ENCODE measurements at regions not wholly inside any gene's neighbourhood (a gene's known extent, or its start where the extent isn't known, plus 50 kb on each side); places are given as distances from the start of the nearest gene placed in this dataset.

DNA sequence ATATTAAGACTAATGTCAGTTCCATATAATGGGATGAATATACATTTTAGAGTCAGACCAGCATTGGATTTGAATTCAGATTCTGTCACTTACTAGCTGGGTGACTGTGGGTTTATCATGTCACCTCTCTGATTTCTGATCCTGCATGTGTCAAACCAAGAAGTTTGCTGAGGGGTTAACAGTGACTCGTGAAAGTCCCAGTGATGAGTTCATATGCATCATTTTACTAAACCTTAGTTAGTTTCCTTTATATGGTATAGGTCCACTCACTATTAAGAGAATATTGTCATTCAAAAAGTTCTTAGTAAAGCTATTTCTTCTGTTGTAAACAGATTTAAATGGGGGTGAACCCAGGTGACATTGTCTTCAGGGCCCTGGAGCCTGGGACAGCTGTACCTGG, 102.3 kb downstream of the ZNF621 start:
- Histone ChIP-seq H3K36me3 (ENCODE audit: insufficient read depth, low read length) (no peaks in the 10 kb centered on the region), H3K27me3 (ENCODE audit: insufficient read depth, low read length, poor library complexity, severe bottlenecking) (no peaks in the 10 kb centered on the region), H3K27ac (ENCODE audit: low read depth, low read length) (no peak overlapping the region), H3K9me3 (ENCODE audit: low read length) (no peaks in the 10 kb centered on the region), H3K4me3 (ENCODE audit: low read length) (no peak overlapping the region), H3K4me1 (ENCODE audit: insufficient read depth, low read length) (peaks cover 7% of the 10 kb centered on the region)
- Mint-ChIP-seq H3K4me3 (no peak overlapping the region), H3K27me3 (peaks cover 13 to 40% of the 10 kb centered on the region in 2 donors), H3K27ac (no peak overlapping the region), H3K4me1 (peaks cover 0 to 2% (median 0%) of the 10 kb centered on the region in 3 donors), H3K9me3 (peaks cover 4 to 12% (median 8%) of the 10 kb centered on the region in 5 donors), H3K36me3 (no peaks in the 10 kb centered on the region)
- no peak for DNase-seq
- POLR2A ChIA-PET, result no interaction called here
- CTCF ChIA-PET, result no interaction called here

DNA sequence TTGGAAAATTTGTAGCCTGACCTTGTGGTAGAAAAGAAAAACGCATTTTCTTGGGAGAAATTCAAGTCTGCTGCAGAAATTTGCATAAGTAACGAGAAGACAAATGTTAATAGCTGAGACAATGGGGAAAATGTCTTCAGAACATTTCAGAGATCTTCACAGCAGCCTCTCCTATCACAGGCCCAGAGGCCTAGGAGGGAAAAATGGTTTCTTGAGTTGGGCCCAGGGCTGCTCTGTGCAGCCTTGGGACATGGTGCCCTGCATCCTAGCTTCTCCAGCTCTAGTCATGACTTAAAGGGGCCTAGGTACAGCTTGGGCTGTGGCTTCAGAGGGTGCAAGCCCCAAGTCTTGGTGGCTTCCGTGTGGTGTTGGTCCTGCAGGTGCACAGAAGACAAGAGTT, 104.2 kb downstream of the ZNF621 start:
- no peak overlapping the region for H3K4me3 Mint-ChIP-seq
- H3K27me3 Mint-ChIP-seq, result peaks cover 17 to 52% of the 10 kb centered on the region in 2 donors
- no peak for DNase-seq
- Histone ChIP-seq H3K27me3 (ENCODE audit: insufficient read depth, low read length, poor library complexity, severe bottlenecking) (no peaks in the 10 kb centered on the region), H3K4me1 (ENCODE audit: insufficient read depth, low read length) (peaks cover 2% of the 10 kb centered on the region), H3K9me3 (ENCODE audit: low read length) (no peaks in the 10 kb centered on the region), H3K27ac (ENCODE audit: low read depth, low read length) (no peak overlapping the region), H3K4me3 (ENCODE audit: low read length) (no peak overlapping the region), H3K36me3 (ENCODE audit: insufficient read depth, low read length) (no peaks in the 10 kb centered on the region)
- CTCF ChIA-PET, result no interaction called here
- no peak overlapping the region for H3K27ac Mint-ChIP-seq
- H3K4me1 Mint-ChIP-seq, result no peaks in the 10 kb centered on the region
- H3K36me3 Mint-ChIP-seq, result no peaks in the 10 kb centered on the region
- H3K9me3 Mint-ChIP-seq, result peaks cover 14 to 21% (median 17%) of the 10 kb centered on the region in 5 donors
- POLR2A ChIA-PET, result no interaction called here

DNA sequence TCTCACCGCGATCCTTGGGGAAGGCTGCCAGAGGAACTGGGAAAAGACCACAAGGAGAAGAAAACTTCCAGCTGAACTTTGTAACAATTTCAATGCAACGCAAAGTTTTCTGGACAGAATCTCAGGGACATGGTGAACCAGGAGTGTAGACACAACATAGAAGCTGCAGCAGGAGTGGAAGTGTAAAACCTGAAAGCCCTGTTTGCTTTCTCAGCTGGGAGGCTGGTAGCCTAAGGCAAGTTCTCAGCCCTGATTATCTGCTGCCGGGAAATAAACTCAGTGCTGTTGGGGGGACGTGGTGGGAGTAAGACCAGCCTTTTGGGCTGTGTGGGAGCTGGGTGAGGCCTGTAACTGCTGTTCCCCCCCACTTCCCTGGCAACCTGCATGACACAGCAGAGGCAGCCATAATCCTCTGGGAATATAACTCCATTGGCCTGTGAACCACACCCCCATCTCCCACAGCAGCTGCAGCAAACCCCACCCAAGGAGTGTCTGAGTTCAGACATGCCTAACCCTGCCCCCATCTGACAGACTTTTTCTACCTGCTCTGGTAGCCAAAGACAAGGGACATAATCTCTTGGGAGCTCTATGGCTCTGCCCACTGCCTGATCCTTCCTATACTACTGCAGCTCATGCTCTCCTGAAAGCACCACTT, 106.7 kb downstream of the ZNF621 start:
- H3K27ac ChIP-seq (ENCODE audit: low read depth, low read length), result no peak overlapping the region
- ChIA-PET POLR2A (no interaction called here), CTCF (no interaction called here)
- H3K4me3 ChIP-seq (ENCODE audit: low read length), result no peak overlapping the region
- no peaks in the 10 kb centered on the region for H3K36me3 ChIP-seq (ENCODE audit: insufficient read depth, low read length)
- no peaks in the 10 kb centered on the region for H3K36me3 Mint-ChIP-seq
- no peaks in the 10 kb centered on the region for H3K27me3 ChIP-seq (ENCODE audit: insufficient read depth, low read length, poor library complexity, severe bottlenecking)
- H3K4me1 ChIP-seq (ENCODE audit: insufficient read depth, low read length), result no peaks in the 10 kb centered on the region
- H3K9me3 ChIP-seq (ENCODE audit: low read length), result no peaks in the 10 kb centered on the region
- no peak for DNase-seq
- H3K9me3 Mint-ChIP-seq, result peaks cover 14 to 21% (median 18%) of the 10 kb centered on the region in 5 donors
- H3K27ac Mint-ChIP-seq, result no peak overlapping the region
- peaks cover 14 to 50% of the 10 kb centered on the region in 2 donors for H3K27me3 Mint-ChIP-seq
- no peaks in the 10 kb centered on the region for H3K4me1 Mint-ChIP-seq
- H3K4me3 Mint-ChIP-seq, result no peak overlapping the region

DNA sequence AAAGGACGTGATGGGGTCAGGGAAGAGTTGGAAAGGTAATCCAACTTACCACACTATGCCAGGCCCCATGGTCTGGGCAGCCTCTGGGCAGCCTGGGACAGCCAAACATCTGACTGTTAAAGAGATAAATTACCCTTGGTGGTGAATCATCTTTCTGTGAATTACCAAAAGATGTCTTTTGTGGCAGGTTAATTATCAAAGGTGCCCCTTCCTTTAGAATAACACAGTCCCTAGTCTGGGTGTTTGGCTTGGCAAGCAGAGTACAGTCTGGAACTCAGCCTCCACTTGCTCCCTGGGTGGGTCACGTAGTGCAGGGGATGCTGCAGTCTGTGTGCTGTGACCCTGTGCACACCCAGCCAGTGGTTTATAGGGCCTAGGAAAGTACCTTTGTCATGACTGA, 113.1 kb downstream of the ZNF621 start:
- Histone ChIP-seq H3K9me3 (ENCODE audit: low read length) (no peaks in the 10 kb centered on the region), H3K27ac (ENCODE audit: low read depth, low read length) (no peak overlapping the region), H3K27me3 (ENCODE audit: insufficient read depth, low read length, poor library complexity, severe bottlenecking) (no peaks in the 10 kb centered on the region), H3K4me3 (ENCODE audit: low read length) (no peak overlapping the region), H3K4me1 (ENCODE audit: insufficient read depth, low read length) (no peaks in the 10 kb centered on the region), H3K36me3 (ENCODE audit: insufficient read depth, low read length) (no peaks in the 10 kb centered on the region)
- peaks cover 3 to 12% of the 10 kb centered on the region in 2 donors for H3K27me3 Mint-ChIP-seq
- CTCF ChIA-PET, result no interaction called here
- POLR2A ChIA-PET, result no interaction called here
- DNase-seq, result no peak
- no peak overlapping the region for H3K27ac Mint-ChIP-seq
- no peaks in the 10 kb centered on the region for H3K36me3 Mint-ChIP-seq
- H3K4me1 Mint-ChIP-seq, result no peaks in the 10 kb centered on the region
- no peak overlapping the region for H3K4me3 Mint-ChIP-seq
- H3K9me3 Mint-ChIP-seq, result peaks cover 1 to 11% (median 6%) of the 10 kb centered on the region in 5 donors

DNA sequence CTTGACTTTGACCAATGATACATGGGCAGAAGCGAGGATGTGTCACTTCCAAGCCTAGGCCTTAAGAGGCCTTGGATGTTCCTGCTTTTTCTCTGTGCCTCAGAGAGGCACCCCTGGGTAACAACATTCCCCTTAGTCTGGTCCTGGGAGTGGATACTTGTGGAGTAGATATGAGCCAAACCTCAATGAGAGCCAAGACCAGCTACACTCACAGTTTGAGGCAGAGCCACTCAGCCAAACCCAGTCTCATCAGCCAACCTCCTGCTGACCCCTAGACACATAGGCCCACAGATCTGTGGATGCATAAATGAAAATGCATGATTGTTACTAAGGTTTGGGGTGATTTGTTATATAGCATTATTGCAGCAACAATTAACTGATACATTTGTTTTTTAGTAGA, 114.2 kb downstream of the ZNF621 start:
- Mint-ChIP-seq H3K36me3 (no peaks in the 10 kb centered on the region), H3K9me3 (peaks cover 0 to 4% (median 0%) of the 10 kb centered on the region in 5 donors), H3K27me3 (peaks cover 3% of the 10 kb centered on the region in 2 donors), H3K27ac (no peak overlapping the region), H3K4me3 (no peak overlapping the region), H3K4me1 (no peaks in the 10 kb centered on the region)
- no peaks in the 10 kb centered on the region for H3K36me3 ChIP-seq (ENCODE audit: insufficient read depth, low read length)
- H3K4me3 ChIP-seq (ENCODE audit: low read length), result no peak overlapping the region
- H3K9me3 ChIP-seq (ENCODE audit: low read length), result no peaks in the 10 kb centered on the region
- H3K27ac ChIP-seq (ENCODE audit: low read depth, low read length), result no peak overlapping the region
- no peak for DNase-seq
- ChIA-PET CTCF (no interaction called here), POLR2A (no interaction called here)
- H3K4me1 ChIP-seq (ENCODE audit: insufficient read depth, low read length), result no peaks in the 10 kb centered on the region
- no peaks in the 10 kb centered on the region for H3K27me3 ChIP-seq (ENCODE audit: insufficient read depth, low read length, poor library complexity, severe bottlenecking)

GRCh38 chr3:40642812-40643211, 118.1 kb downstream of the ZNF621 start:
- no peaks in the 10 kb centered on the region for H3K36me3 Mint-ChIP-seq
- POLR2A ChIA-PET, result no interaction called here
- H3K27me3 ChIP-seq (ENCODE audit: insufficient read depth, low read length, poor library complexity, severe bottlenecking), result no peaks in the 10 kb centered on the region
- H3K4me1 Mint-ChIP-seq, result no peaks in the 10 kb centered on the region
- no peaks in the 10 kb centered on the region for H3K9me3 Mint-ChIP-seq
- no peak overlapping the region for H3K4me3 ChIP-seq (ENCODE audit: low read length)
- no peaks in the 10 kb centered on the region for H3K4me1 ChIP-seq (ENCODE audit: insufficient read depth, low read length)
- H3K4me3 Mint-ChIP-seq, result no peak overlapping the region
- no peak overlapping the region for H3K27ac ChIP-seq (ENCODE audit: low read depth, low read length)
- H3K9me3 ChIP-seq (ENCODE audit: low read length), result no peaks in the 10 kb centered on the region
- H3K36me3 ChIP-seq (ENCODE audit: insufficient read depth, low read length), result no peaks in the 10 kb centered on the region
- DNase-seq, result no peak
- peaks cover 6 to 8% of the 10 kb centered on the region in 2 donors for H3K27me3 Mint-ChIP-seq
- H3K27ac Mint-ChIP-seq, result no peak overlapping the region
- CTCF ChIA-PET, result no interaction called here

GRCh38 chr3:40645883-40646282, 121.1 kb downstream of the ZNF621 start:
- no peak overlapping the region for H3K27ac ChIP-seq (ENCODE audit: low read depth, low read length)
- no peaks in the 10 kb centered on the region for H3K27me3 ChIP-seq (ENCODE audit: insufficient read depth, low read length, poor library complexity, severe bottlenecking)
- Mint-ChIP-seq H3K27ac (no peak overlapping the region), H3K36me3 (no peaks in the 10 kb centered on the region), H3K27me3 (peaks cover 8 to 11% of the 10 kb centered on the region in 2 donors), H3K9me3 (no peaks in the 10 kb centered on the region), H3K4me3 (no peak overlapping the region), H3K4me1 (no peaks in the 10 kb centered on the region)
- H3K36me3 ChIP-seq (ENCODE audit: insufficient read depth, low read length), result no peaks in the 10 kb centered on the region
- CTCF ChIA-PET, result no interaction called here
- no peaks in the 10 kb centered on the region for H3K9me3 ChIP-seq (ENCODE audit: low read length)
- H3K4me3 ChIP-seq (ENCODE audit: low read length), result no peak overlapping the region
- no peaks in the 10 kb centered on the region for H3K4me1 ChIP-seq (ENCODE audit: insufficient read depth, low read length)
- POLR2A ChIA-PET, result no interaction called here
- DNase-seq, result no peak

DNA sequence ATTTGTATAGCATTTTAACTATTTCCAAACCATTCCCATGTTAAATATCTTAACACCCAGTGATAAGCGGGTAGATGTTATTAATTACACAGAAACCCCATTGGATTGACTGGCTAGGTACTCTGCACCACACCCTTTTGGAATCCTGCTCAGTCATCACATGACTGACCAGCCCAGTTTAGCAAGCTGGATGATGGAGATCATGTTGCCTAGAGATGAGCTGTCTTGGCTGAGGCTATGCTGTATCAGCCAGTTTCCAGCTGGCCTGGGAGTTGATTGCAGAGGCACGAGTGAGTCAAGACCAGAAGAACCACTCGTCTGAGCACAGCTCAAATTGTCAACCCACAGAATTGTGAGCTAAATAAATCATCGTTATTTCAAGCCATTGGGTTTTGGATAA, 124.6 kb downstream of the ZNF621 start:
- no peaks in the 10 kb centered on the region for H3K9me3 Mint-ChIP-seq

DNA sequence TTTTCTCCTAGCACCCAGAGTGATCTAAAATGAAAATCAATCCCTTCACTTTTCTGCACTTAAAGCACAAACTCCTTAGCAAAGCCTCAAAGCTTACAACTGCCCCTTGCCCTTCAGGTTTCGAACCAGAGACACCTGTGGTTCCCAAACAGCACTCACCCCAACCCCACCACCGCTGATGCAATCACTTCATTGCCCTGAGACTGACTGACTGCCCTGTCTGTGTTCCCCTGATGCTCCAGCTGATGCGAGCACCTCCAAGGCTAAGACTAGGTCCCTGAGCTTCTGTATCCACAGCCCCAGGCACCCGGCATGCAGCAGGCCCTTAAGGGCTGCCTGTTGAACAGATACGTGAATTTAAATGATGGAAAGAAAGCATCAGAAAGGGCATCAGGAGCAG, 127.3 kb downstream of the ZNF621 start:
- POLR2A ChIA-PET, result no interaction called here
- Mint-ChIP-seq H3K4me3 (no peak overlapping the region), H3K4me1 (no peaks in the 10 kb centered on the region), H3K27ac (no peak overlapping the region), H3K9me3 (no peaks in the 10 kb centered on the region), H3K27me3 (peaks cover 11% of the 10 kb centered on the region in 2 donors), H3K36me3 (no peaks in the 10 kb centered on the region)
- CTCF ChIA-PET, result no interaction called here
- Histone ChIP-seq H3K27ac (ENCODE audit: low read depth, low read length) (no peak overlapping the region), H3K36me3 (ENCODE audit: insufficient read depth, low read length) (no peaks in the 10 kb centered on the region), H3K4me3 (ENCODE audit: low read length) (no peak overlapping the region), H3K9me3 (ENCODE audit: low read length) (no peaks in the 10 kb centered on the region), H3K4me1 (ENCODE audit: insufficient read depth, low read length) (no peaks in the 10 kb centered on the region), H3K27me3 (ENCODE audit: insufficient read depth, low read length, poor library complexity, severe bottlenecking) (no peaks in the 10 kb centered on the region)
- DNase-seq, result no peak

More for the DNA sequence above, 124.6 kb downstream of the ZNF621 start:
- Histone ChIP-seq H3K4me1 (ENCODE audit: insufficient read depth, low read length) (no peaks in the 10 kb centered on the region), H3K9me3 (ENCODE audit: low read length) (no peaks in the 10 kb centered on the region), H3K27me3 (ENCODE audit: insufficient read depth, low read length, poor library complexity, severe bottlenecking) (no peaks in the 10 kb centered on the region), H3K27ac (ENCODE audit: low read depth, low read length) (no peak overlapping the region), H3K4me3 (ENCODE audit: low read length) (no peak overlapping the region), H3K36me3 (ENCODE audit: insufficient read depth, low read length) (no peaks in the 10 kb centered on the region)
- H3K4me1 Mint-ChIP-seq, result no peaks in the 10 kb centered on the region
- H3K27me3 Mint-ChIP-seq, result peaks cover 11% of the 10 kb centered on the region in 2 donors
- H3K36me3 Mint-ChIP-seq, result no peaks in the 10 kb centered on the region
- no peak for DNase-seq
- ChIA-PET CTCF (no interaction called here), POLR2A (no interaction called here)
- no peak overlapping the region for H3K27ac Mint-ChIP-seq
- no peak overlapping the region for H3K4me3 Mint-ChIP-seq
